ENCODE measurements at regions not wholly inside any gene's neighbourhood (a gene's known extent, or its start where the extent isn't known, plus 50 kb on each side); places are given as distances from the start of the nearest gene placed in this dataset.

GRCh38 chr20:50400705-50401586 is 109.2 kb upstream of the PTPN1 start:
- Histone ChIP-seq H3K27me3 (ENCODE audit: insufficient read depth, low read length, poor library complexity) (peaks cover 7% of the 10 kb centered on the region), H3K4me2 (ENCODE audit: insufficient read depth, low read length) (no peak overlapping the region), H3K9ac (ENCODE audit: low read depth, low read length) (no peak overlapping the region), H3K27ac (ENCODE audit: low read length) (no peak overlapping the region), H4K20me1 (ENCODE audit: insufficient read depth, low read length) (0 out of 2 replicates have a peak, but pooled peaks cover 4% of the 10 kb centered on the region), H2AFZ (ENCODE audit: low read depth, low read length) (no peak overlapping the region), H3K9me3 (ENCODE audit: insufficient read depth, low read length, severe bottlenecking) (no peaks in the 10 kb centered on the region), H3K4me3 (ENCODE audit: low read depth in 1 of 2, low read length in 2 of 2) (no peak overlapping the region), H3K36me3 (ENCODE audit: insufficient read depth, low read length) (no peaks in the 10 kb centered on the region), H3K79me2 (ENCODE audit: insufficient read depth, low read length) (no peaks in the 10 kb centered on the region), H3K4me1 (ENCODE audit: insufficient read depth, low read length) (no peaks in the 10 kb centered on the region)
- ATAC-seq (ENCODE audit: insufficient read depth, low read depth) (no peak), DNase-seq (no peak)
- TF ChIP-seq CTCF (IDR thresholded peaks at IDR 0.05; ENCODE audit: borderline replicate concordance, extremely low read depth, low read length, poor library complexity, severe bottlenecking): no peak
- TF ChIP-seq EZH2 (IDR thresholded peaks at IDR 0.05; ENCODE audit: borderline replicate concordance, low read depth, low read length, severe bottlenecking): no peak

GRCh38 chr20:50401587-50402418 is 108.4 kb upstream of the PTPN1 start:
- H3K4me2 ChIP-seq (ENCODE audit: insufficient read depth, low read length): no peak overlapping the region
- DNase-seq (no peak), ATAC-seq (ENCODE audit: insufficient read depth, low read depth) (no peak)
- TF ChIP-seq EZH2 (IDR thresholded peaks at IDR 0.05; ENCODE audit: borderline replicate concordance, low read depth, low read length, severe bottlenecking): no peak
- no peak for TF ChIP-seq CTCF (IDR thresholded peaks at IDR 0.05; ENCODE audit: borderline replicate concordance, extremely low read depth, low read length, poor library complexity, severe bottlenecking)
- H3K4me1 ChIP-seq (ENCODE audit: insufficient read depth, low read length): no peaks in the 10 kb centered on the region
- no peak overlapping the region for H2AFZ ChIP-seq (ENCODE audit: low read depth, low read length)
- no peaks in the 10 kb centered on the region for H3K79me2 ChIP-seq (ENCODE audit: insufficient read depth, low read length)
- peaks cover 10% of the 10 kb centered on the region for H3K27me3 ChIP-seq (ENCODE audit: insufficient read depth, low read length, poor library complexity)
- no peaks in the 10 kb centered on the region for H3K9me3 ChIP-seq (ENCODE audit: insufficient read depth, low read length, severe bottlenecking)
- H3K36me3 ChIP-seq (ENCODE audit: insufficient read depth, low read length): no peaks in the 10 kb centered on the region
- no peak overlapping the region for H3K27ac ChIP-seq (ENCODE audit: low read length)
- no peak overlapping the region for H3K4me3 ChIP-seq (ENCODE audit: low read depth in 1 of 2, low read length in 2 of 2)
- H4K20me1 ChIP-seq (ENCODE audit: insufficient read depth, low read length): 0 out of 2 replicates have a peak, but pooled peaks cover 4% of the 10 kb centered on the region
- H3K9ac ChIP-seq (ENCODE audit: low read depth, low read length): no peak overlapping the region

- DNase-seq (no peak), ATAC-seq (ENCODE audit: insufficient read depth, low read depth) (no peak)
- no peak overlapping the region for H2AFZ ChIP-seq (ENCODE audit: low read depth, low read length)
- TF ChIP-seq EZH2 (IDR thresholded peaks at IDR 0.05; ENCODE audit: borderline replicate concordance, low read depth, low read length, severe bottlenecking): no peak
- no peak for TF ChIP-seq CTCF (IDR thresholded peaks at IDR 0.05; ENCODE audit: borderline replicate concordance, extremely low read depth, low read length, poor library complexity, severe bottlenecking)
- H3K4me1 ChIP-seq (ENCODE audit: insufficient read depth, low read length): no peaks in the 10 kb centered on the region
- no peak overlapping the region for H3K4me3 ChIP-seq (ENCODE audit: low read depth in 1 of 2, low read length in 2 of 2)
- no peak overlapping the region for H3K4me2 ChIP-seq (ENCODE audit: insufficient read depth, low read length)
- no peak overlapping the region for H3K27ac ChIP-seq (ENCODE audit: low read length)
- peaks cover 10% of the 10 kb centered on the region for H3K27me3 ChIP-seq (ENCODE audit: insufficient read depth, low read length, poor library complexity)
- H4K20me1 ChIP-seq (ENCODE audit: insufficient read depth, low read length): 0 out of 2 replicates have a peak, but pooled peaks cover 4% of the 10 kb centered on the region
- H3K9me3 ChIP-seq (ENCODE audit: insufficient read depth, low read length, severe bottlenecking): no peaks in the 10 kb centered on the region
- H3K79me2 ChIP-seq (ENCODE audit: insufficient read depth, low read length): no peaks in the 10 kb centered on the region
- no peaks in the 10 kb centered on the region for H3K36me3 ChIP-seq (ENCODE audit: insufficient read depth, low read length)
- H3K9ac ChIP-seq (ENCODE audit: low read depth, low read length): no peak overlapping the region
These were observed 106.4 kb upstream of the PTPN1 start for GRCh38 chr20:50403565-50404418.

Measured in DND-41 (cell line).